ENCODE measurements at regions not wholly inside any gene's neighbourhood (a gene's known extent, or its start where the extent isn't known, plus 50 kb on each side); places are given as distances from the start of the nearest gene placed in this dataset.

DNA sequence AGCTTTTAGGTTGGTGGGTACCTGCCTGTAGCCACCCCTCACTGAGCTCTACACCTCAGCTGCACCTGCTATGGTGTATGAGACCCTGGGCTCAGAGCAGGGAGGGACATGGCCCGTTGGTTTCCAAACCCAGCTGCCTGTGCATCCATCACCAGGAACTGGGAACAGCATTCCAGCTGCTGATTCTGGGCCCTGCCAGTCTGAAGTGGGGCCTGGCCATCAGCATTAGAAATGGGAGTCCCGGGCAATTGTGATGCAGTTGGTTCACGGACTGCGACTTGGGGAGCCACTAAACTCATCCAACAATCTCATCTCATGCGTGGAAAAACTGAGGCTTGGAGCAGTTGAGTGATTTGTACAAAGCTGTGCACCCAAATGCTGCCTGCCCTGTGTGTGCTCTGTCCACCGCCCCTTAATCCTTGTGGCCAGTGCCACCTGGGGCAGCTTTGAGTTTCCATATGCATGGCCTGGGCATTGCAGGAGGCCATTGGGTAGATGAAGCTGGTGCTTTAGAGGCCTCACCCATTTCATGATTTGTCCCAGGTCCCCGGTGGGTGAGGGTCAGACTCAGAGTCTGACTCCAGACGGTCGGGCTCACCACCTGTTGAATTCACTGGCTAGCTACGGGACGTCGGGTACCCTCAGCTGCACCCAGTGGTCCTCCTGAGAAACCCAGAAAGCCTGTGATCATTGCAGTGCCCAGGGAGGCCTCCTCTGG, 109.0 kb upstream of the SHH start:
- TF ChIP-seq, protein P1, sequence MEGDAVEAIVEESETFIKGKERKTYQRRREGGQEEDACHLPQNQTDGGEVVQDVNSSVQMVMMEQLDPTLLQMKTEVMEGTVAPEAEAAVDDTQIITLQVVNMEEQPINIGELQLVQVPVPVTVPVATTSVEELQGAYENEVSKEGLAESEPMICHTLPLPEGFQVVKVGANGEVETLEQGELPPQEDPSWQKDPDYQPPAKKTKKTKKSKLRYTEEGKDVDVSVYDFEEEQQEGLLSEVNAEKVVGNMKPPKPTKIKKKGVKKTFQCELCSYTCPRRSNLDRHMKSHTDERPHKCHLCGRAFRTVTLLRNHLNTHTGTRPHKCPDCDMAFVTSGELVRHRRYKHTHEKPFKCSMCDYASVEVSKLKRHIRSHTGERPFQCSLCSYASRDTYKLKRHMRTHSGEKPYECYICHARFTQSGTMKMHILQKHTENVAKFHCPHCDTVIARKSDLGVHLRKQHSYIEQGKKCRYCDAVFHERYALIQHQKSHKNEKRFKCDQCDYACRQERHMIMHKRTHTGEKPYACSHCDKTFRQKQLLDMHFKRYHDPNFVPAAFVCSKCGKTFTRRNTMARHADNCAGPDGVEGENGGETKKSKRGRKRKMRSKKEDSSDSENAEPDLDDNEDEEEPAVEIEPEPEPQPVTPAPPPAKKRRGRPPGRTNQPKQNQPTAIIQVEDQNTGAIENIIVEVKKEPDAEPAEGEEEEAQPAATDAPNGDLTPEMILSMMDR (IDR thresholded peaks at IDR 0.05): no peak
- H3K9me3 ChIP-seq (ENCODE audit: control insufficient read depth in 1 of 2, insufficient read depth in 1 of 2, low read length in 2 of 2): peaks cover 0 to 12% of the 10 kb centered on the region in 2 experiments
- Mint-ChIP-seq H3K4me3 (no peak overlapping the region), H3K4me1 (ENCODE audit: low read depth) (no peaks in the 10 kb centered on the region), H3K27me3 (no peaks in the 10 kb centered on the region), H3K27ac (no peak overlapping the region), H3K36me3 (ENCODE audit: low read depth) (no peaks in the 10 kb centered on the region), H3K9me3 (no peaks in the 10 kb centered on the region)
- H3K4me1 ChIP-seq (ENCODE audit: insufficient read depth, low read length): no peaks in the 10 kb centered on the region
- no peaks in the 10 kb centered on the region for H3K36me3 ChIP-seq (ENCODE audit: insufficient read depth, low read length)
- no peaks in the 10 kb centered on the region for H3K27me3 ChIP-seq (ENCODE audit: control insufficient read depth in 1 of 2, insufficient read depth in 2 of 2, low read length in 2 of 2)
- ChIA-PET POLR2A (no interaction called here), CTCF (no interaction called here)
- intact Hi-C loops (cut with DNase I, micrococcal nuclease): no loop called here
- DNase-seq: no peak
- H3K27ac ChIP-seq (ENCODE audit: low read depth in 1 of 2, low read length in 2 of 2): no peak overlapping the region
- ATAC-seq (ENCODE audit: poor library complexity): no peak
- no peak overlapping the region for H3K4me3 ChIP-seq (ENCODE audit: low read length)

DNA sequence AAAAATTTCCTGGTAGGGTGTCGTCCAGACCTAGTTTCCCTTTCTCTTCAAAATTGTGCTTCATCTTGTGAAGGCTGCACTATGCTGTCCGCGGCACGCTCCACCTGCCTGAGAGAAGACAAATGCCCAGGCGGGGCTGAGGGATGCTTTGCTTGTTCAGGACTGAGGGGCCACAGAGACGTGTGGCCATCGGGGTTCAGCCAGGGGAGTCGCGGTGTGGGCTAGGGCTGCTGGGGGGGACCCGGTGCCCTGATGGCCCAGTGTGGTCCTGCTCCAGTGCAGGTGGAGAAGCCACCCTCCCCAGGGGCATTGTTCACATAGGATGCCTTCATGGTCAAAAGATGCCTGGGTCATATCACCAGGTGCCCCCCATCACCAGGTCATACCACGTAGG, 107.8 kb upstream of the SHH start:
- H3K9me3 Mint-ChIP-seq: no peaks in the 10 kb centered on the region
- POLR2A ChIA-PET: no interaction called here
- intact Hi-C loops (cut with DNase I, micrococcal nuclease): no loop called here
- H3K27ac ChIP-seq (ENCODE audit: low read depth in 1 of 2, low read length in 2 of 2): no peak overlapping the region
- no peaks in the 10 kb centered on the region for H3K36me3 ChIP-seq (ENCODE audit: insufficient read depth, low read length)
- H3K4me3 Mint-ChIP-seq: no peak overlapping the region
- H3K27me3 ChIP-seq (ENCODE audit: control insufficient read depth in 1 of 2, insufficient read depth in 2 of 2, low read length in 2 of 2): no peaks in the 10 kb centered on the region
- DNase-seq (peak in 1 of 14 experiments; percentile 30), ATAC-seq (ENCODE audit: poor library complexity) (no peak)
- H3K27ac Mint-ChIP-seq: no peak overlapping the region
- no peak overlapping the region for H3K4me3 ChIP-seq (ENCODE audit: low read length)
- TF ChIP-seq, protein P1 (IDR thresholded peaks at IDR 0.05): no peak
- no peaks in the 10 kb centered on the region for H3K36me3 Mint-ChIP-seq (ENCODE audit: low read depth)
- no peaks in the 10 kb centered on the region for H3K4me1 Mint-ChIP-seq (ENCODE audit: low read depth)
- H3K9me3 ChIP-seq (ENCODE audit: control insufficient read depth in 1 of 2, insufficient read depth in 1 of 2, low read length in 2 of 2): peaks cover 0 to 12% of the 10 kb centered on the region in 2 experiments
- H3K27me3 Mint-ChIP-seq: no peaks in the 10 kb centered on the region
- CTCF ChIA-PET: no interaction called here
- no peaks in the 10 kb centered on the region for H3K4me1 ChIP-seq (ENCODE audit: insufficient read depth, low read length)

DNA sequence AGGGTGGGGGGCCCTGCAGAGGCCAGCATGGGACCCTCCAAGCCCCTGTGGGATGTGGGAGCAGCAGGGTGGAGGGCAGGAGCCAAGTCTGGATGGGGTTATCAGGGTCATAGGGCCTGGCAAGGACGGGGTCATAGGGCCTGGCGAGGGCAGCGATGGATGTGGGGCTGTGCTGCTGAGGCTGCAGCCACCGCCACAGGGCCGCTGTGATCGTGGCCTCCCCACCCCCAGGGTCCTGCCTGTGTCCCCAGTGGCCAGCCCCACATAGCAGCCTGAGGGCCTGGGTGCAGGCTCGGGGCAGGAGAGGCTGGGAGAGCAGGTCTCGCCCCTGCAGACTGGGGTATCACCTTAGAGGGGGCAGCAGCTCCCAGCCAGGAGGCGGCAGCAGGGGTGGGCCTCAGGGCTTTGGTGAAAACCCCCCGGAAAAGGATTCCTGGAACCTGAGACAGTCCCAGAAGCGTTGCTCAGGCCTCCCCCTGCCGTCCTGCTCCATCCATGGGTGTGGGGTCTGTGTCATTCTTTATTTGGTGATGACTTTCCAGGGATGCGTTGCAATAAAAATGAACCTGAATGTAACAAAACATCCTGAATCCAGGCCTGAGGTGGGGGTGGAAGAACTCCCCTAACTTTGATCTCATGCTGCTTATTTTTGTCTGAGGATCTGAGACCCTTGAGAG, 107.3 kb upstream of the SHH start:
- Mint-ChIP-seq H3K9me3 (no peaks in the 10 kb centered on the region), H3K4me3 (no peak overlapping the region), H3K27me3 (no peaks in the 10 kb centered on the region), H3K36me3 (ENCODE audit: low read depth) (no peaks in the 10 kb centered on the region), H3K4me1 (ENCODE audit: low read depth) (no peaks in the 10 kb centered on the region), H3K27ac (no peak overlapping the region)
- intact Hi-C loops (cut with DNase I, micrococcal nuclease): no loop called here
- DNase-seq: peak in 1 of 14 experiments; percentile 22
- POLR2A ChIA-PET: no interaction called here
- H3K36me3 ChIP-seq (ENCODE audit: insufficient read depth, low read length): no peaks in the 10 kb centered on the region
- CTCF ChIA-PET: no interaction called here
- no peaks in the 10 kb centered on the region for H3K4me1 ChIP-seq (ENCODE audit: insufficient read depth, low read length)
- H3K27ac ChIP-seq (ENCODE audit: low read depth in 1 of 2, low read length in 2 of 2): no peak overlapping the region
- H3K9me3 ChIP-seq (ENCODE audit: control insufficient read depth in 1 of 2, insufficient read depth in 1 of 2, low read length in 2 of 2): peaks cover 0 to 12% of the 10 kb centered on the region in 2 experiments
- no peaks in the 10 kb centered on the region for H3K27me3 ChIP-seq (ENCODE audit: control insufficient read depth in 1 of 2, insufficient read depth in 2 of 2, low read length in 2 of 2)
- H3K4me3 ChIP-seq (ENCODE audit: low read length): no peak overlapping the region
- no peak for ATAC-seq (ENCODE audit: poor library complexity)
- TF ChIP-seq, protein P1 (IDR thresholded peaks at IDR 0.05): no peak

All from CD4-positive, alpha-beta T cell (primary cell).